HEK293T (cell line): ENCODE measurements at regions not wholly inside any gene's neighbourhood (a gene's known extent, or its start where the extent isn't known, plus 50 kb on each side); places are given as distances from the start of the nearest gene placed in this dataset.

ENCODE experiments used
- CTCF ChIA-PET: fragments of 350-600 bp; formaldehyde crosslinking; extraction: SDS; loops from one replicate; lab custom pipeline; 2021; ENCODE audit warnings: antibody characterized with exemption, inconsistent platforms; lab: Yijun Ruan, JAX
- POLR2A ChIA-PET: fragments of 350-600 bp; formaldehyde crosslinking; extraction: SDS; loops from one replicate; lab custom pipeline; 2020; ENCODE audit warnings: antibody characterized with exemption, inconsistent platforms; lab: Yijun Ruan, JAX
- DNase-seq: peaks from one replicate; pipeline ENCODE4 v3.0.0; 2012; ENCODE audit warnings: mixed read lengths; ENCODE audit errors: extremely low spot score
- ARNT ChIP-seq: fragments of 450-650 bp; IDR thresholded peaks from 2 replicates; pipeline ENCODE4 v1.6.1; 2017; ENCODE audit warnings: mild to moderate bottlenecking
- BHLHE40 ChIP-seq: fragments of 450-650 bp; IDR thresholded peaks from 2 replicates; pipeline ENCODE4 v1.6.1; 2016; ENCODE audit warnings: mild to moderate bottlenecking, moderate library complexity, borderline replicate concordance
- CTBP1 ChIP-seq: fragments of 450-650 bp; IDR thresholded peaks from 2 replicates; pipeline ENCODE4 v1.6.1; 2016; ENCODE audit warnings: borderline replicate concordance
- ELF4 ChIP-seq: fragments of 450-650 bp; IDR thresholded peaks from 2 replicates; pipeline ENCODE4 v1.6.1; 2017; ENCODE audit warnings: antibody characterized with exemption
- FOXA1 ChIP-seq: fragments of 450-650 bp; IDR thresholded peaks from 2 replicates; pipeline ENCODE4 v1.6.1; 2016; ENCODE audit warnings: mild to moderate bottlenecking
- FOXK2 ChIP-seq: fragments of 450-650 bp; IDR thresholded peaks from 2 replicates; pipeline ENCODE4 v1.6.1; 2016; ENCODE audit warnings: mild to moderate bottlenecking
- FOXM1 ChIP-seq: fragments of 450-650 bp; IDR thresholded peaks from 2 replicates; pipeline ENCODE4 v1.6.1; 2017; ENCODE audit warnings: mild to moderate bottlenecking, borderline replicate concordance
- HDGF ChIP-seq: fragments of 450-650 bp; IDR thresholded peaks from 2 replicates; pipeline ENCODE4 v1.6.1; 2017; ENCODE audit warnings: antibody characterized with exemption, borderline replicate concordance
- L3MBTL2 ChIP-seq: fragments of 450-650 bp; conservative IDR thresholded peaks from 2 replicates; pipeline ENCODE4 v1.6.1; 2016; ENCODE audit warnings: mild to moderate bottlenecking
- LEF1 ChIP-seq: fragments of 450-650 bp; IDR thresholded peaks from 2 replicates; pipeline ENCODE4 v1.6.1; 2017; ENCODE audit warnings: mild to moderate bottlenecking, borderline replicate concordance
- NFRKB ChIP-seq: fragments of 450-650 bp; IDR thresholded peaks from 2 replicates; pipeline ENCODE4 v1.6.1; 2016; ENCODE audit warnings: mild to moderate bottlenecking, moderate library complexity
- SP1 ChIP-seq: fragments of 450-650 bp; IDR thresholded peaks from 2 replicates; pipeline ENCODE4 v1.6.1; 2017
- SUZ12 ChIP-seq: fragments of 450-650 bp; IDR thresholded peaks from 2 replicates; pipeline ENCODE4 v1.6.1; 2016; ENCODE audit warnings: mild to moderate bottlenecking
- TARDBP ChIP-seq: fragments of 450-650 bp; IDR thresholded peaks from 2 replicates; pipeline ENCODE4 v1.6.1; 2016
- ZNF384 ChIP-seq: fragments of 450-650 bp; IDR thresholded peaks from 2 replicates; pipeline ENCODE4 v1.6.1; 2016
- TF ChIP-seq, protein P1 (sequence below): fragments of 450-650 bp; IDR thresholded peaks from 2 replicates; pipeline ENCODE4 v1.6.1; 2016

- no peak for TF ChIP-seq ZNF384
- TF ChIP-seq, protein P1, sequence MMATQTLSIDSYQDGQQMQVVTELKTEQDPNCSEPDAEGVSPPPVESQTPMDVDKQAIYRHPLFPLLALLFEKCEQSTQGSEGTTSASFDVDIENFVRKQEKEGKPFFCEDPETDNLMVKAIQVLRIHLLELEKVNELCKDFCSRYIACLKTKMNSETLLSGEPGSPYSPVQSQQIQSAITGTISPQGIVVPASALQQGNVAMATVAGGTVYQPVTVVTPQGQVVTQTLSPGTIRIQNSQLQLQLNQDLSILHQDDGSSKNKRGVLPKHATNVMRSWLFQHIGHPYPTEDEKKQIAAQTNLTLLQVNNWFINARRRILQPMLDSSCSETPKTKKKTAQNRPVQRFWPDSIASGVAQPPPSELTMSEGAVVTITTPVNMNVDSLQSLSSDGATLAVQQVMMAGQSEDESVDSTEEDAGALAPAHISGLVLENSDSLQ, result no peak
- TF ChIP-seq FOXK2, result no peak
- no peak for TF ChIP-seq SUZ12
- no peak for TF ChIP-seq NFRKB
- TF ChIP-seq ELF4, result no peak
- no peak for TF ChIP-seq ARNT
- no peak for TF ChIP-seq CTBP1
- ChIA-PET CTCF (no interaction called here), POLR2A (no interaction called here)
- DNase-seq, result no peak
Measured at GRCh38 chr15:56868170-56868569, 50.3 kb upstream of the TCF12 start.

DNA sequence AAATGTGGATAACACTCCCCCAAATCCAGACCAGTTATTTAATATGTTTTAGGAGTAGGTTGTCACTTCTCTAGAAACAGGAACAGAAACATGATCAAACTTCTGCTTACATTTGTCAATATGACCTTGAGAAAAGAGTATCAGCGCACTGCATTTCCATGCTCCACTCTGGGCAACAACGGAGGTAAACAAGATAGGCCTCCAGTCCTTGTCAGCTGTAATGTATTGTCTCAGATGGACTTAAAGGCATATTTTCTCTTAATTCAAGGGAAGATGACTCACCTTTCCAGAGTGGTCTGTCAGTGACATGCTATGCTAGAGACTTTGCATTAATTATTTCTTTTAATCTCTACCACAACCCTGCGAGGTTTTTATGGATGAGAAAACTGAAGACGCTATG is 51.6 kb upstream of the TCF12 start:
- TF ChIP-seq, protein P1, result no peak
- TF ChIP-seq ELF4 (no peak), ARNT (no peak), ZNF384 (no peak), L3MBTL2 (no peak), CTBP1 (no peak), FOXK2 (no peak), FOXA1 (no peak), HDGF (no peak), SUZ12 (no peak), FOXM1 (no peak), NFRKB (no peak), SP1 (no peak), TARDBP (no peak), LEF1 (no peak), BHLHE40 (no peak)
- POLR2A ChIA-PET, result no interaction called here
- CTCF ChIA-PET, result interaction anchor here (1.0 kb wide), 1 partner anchor 376 kb away, joined by 3 read pairs; no protein-coding TSS in a partner anchor
- DNase-seq, result no peak

- POLR2A ChIA-PET, result no interaction called here
- DNase-seq, result no peak
- TF ChIP-seq, protein P1, result no peak
- no peak for TF ChIP-seq FOXK2
- TF ChIP-seq ZNF384, result no peak
- no peak for TF ChIP-seq LEF1
- TF ChIP-seq TARDBP, result no peak
- no peak for TF ChIP-seq SUZ12
- TF ChIP-seq CTBP1, result no peak
- TF ChIP-seq FOXA1, result no peak
- TF ChIP-seq HDGF, result no peak
- no peak for TF ChIP-seq BHLHE40
- no peak for TF ChIP-seq NFRKB
- CTCF ChIA-PET, result interaction anchor here (0.6 kb wide), 1 partner anchor 20 kb away, joined by 3 read pairs; no protein-coding TSS in a partner anchor
Measured at GRCh38 chr15:56857828-56858227, 60.6 kb upstream of the TCF12 start.

- DNase-seq, result no peak
- TF ChIP-seq TARDBP (no peak), SP1 (no peak), ARNT (no peak), FOXA1 (no peak), NFRKB (no peak), L3MBTL2 (no peak), LEF1 (no peak), HDGF (no peak), FOXK2 (no peak), ZNF384 (no peak), CTBP1 (no peak), BHLHE40 (no peak), FOXM1 (no peak)
- TF ChIP-seq, protein P1, result no peak
- ChIA-PET POLR2A (no interaction called here), CTCF (no interaction called here)
Measured at GRCh38 chr15:56856934-56857333, 61.5 kb upstream of the TCF12 start.

DNA sequence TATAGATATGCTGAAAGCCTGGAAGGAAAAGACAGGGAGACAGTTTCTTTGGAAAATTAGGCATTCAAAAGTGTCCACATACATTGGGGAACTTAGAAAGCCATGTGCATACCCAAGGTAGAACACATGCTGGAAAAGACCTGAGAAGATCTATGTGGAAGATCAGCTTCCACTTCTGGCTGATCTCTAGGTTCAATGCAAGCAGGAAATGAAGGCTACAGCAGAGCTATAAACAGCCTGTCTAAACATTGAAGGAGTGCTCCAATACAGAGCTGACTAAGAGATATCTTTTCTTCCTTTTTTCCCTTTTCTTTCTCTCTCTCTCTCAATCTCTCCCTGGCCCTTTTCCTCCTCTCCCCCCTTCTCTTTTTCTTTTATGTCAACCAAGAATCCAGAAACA is 73.6 kb upstream of the TCF12 start:
- POLR2A ChIA-PET, result no interaction called here
- CTCF ChIA-PET, result interaction anchor here (0.7 kb wide), 1 partner anchor 805 kb away, joined by 4 read pairs; no protein-coding TSS in a partner anchor
- no peak for DNase-seq
- TF ChIP-seq ZNF384 (no peak), LEF1 (no peak), FOXA1 (no peak), ARNT (no peak), BHLHE40 (no peak), SUZ12 (no peak), TARDBP (no peak), HDGF (no peak), FOXM1 (no peak), FOXK2 (no peak), ELF4 (no peak), CTBP1 (no peak), NFRKB (no peak), SP1 (no peak), L3MBTL2 (no peak)
- TF ChIP-seq, protein P1, result no peak
